DND-41 (cell line): ENCODE measurements at regions not wholly inside any gene's neighbourhood (a gene's known extent, or its start where the extent isn't known, plus 50 kb on each side); places are given as distances from the start of the nearest gene placed in this dataset.

Experiments
- ATAC-seq: fragments of 200-7000 bp; cut with Tn5 transposase; 3 replicates; pipeline ENCODE4 v1.9.1; 2021; ENCODE audit warnings: low read depth; ENCODE audit not compliant: insufficient read depth
- DNase-seq: peaks from one replicate; pipeline ENCODE4 v3.0.0-alpha.2; 2020
- H2AFZ ChIP-seq: 2 replicates; pipeline ENCODE4 v1.6.0; 2012; ENCODE audit warnings: low read depth, low read length
- H3K27ac ChIP-seq: 2 replicates; pipeline ENCODE4 v1.5.1; 2012; ENCODE audit warnings: low read length, inconsistent platforms
- H3K27me3 ChIP-seq: fragments of 200-600 bp; sonication (generic); 2 replicates; pipeline ENCODE4 v1.6.0; 2012; ENCODE audit warnings: low read length, mild to moderate bottlenecking, inconsistent platforms; ENCODE audit not compliant: insufficient read depth, poor library complexity
- H3K36me3 ChIP-seq: 2 replicates; pipeline ENCODE4 v1.5.1; 2012; ENCODE audit warnings: low read length, inconsistent platforms; ENCODE audit not compliant: insufficient read depth
- H3K4me1 ChIP-seq: 2 replicates; pipeline ENCODE4 v1.5.1; 2012; ENCODE audit warnings: mild to moderate bottlenecking, low read length; ENCODE audit not compliant: insufficient read depth
- H3K4me2 ChIP-seq: 2 replicates; pipeline ENCODE4 v1.6.0; 2012; ENCODE audit warnings: mild to moderate bottlenecking, moderate library complexity, low read length, inconsistent platforms; ENCODE audit not compliant: insufficient read depth
- H3K4me3 ChIP-seq, 2 experiments: fragments of 200-600 bp in 1 of 2; shearing (Covaris generic) in 1 of 2; 2 replicates each; pipeline ENCODE4 v1.5.1; 2012 to 2016; ENCODE audit warnings: inconsistent platforms in 2 of 2, low read length in 2 of 2, mild to moderate bottlenecking in 2 of 2, low read depth in 1 of 2, moderate library complexity in 1 of 2
- H3K79me2 ChIP-seq: 2 replicates; pipeline ENCODE4 v1.6.0; 2012; ENCODE audit warnings: low read length, inconsistent platforms; ENCODE audit not compliant: insufficient read depth
- H3K9ac ChIP-seq: 2 replicates; pipeline ENCODE4 v1.6.0; 2012; ENCODE audit warnings: low read depth, mild to moderate bottlenecking, inconsistent platforms, low read length, moderate library complexity
- H3K9me3 ChIP-seq: 2 replicates; pipeline ENCODE4 v1.5.1; 2012; ENCODE audit warnings: low read length, moderate library complexity, mild to moderate bottlenecking, inconsistent platforms; ENCODE audit not compliant: insufficient read depth, severe bottlenecking
- H4K20me1 ChIP-seq: 2 replicates; pipeline ENCODE4 v1.6.0; 2012; ENCODE audit warnings: low read length; ENCODE audit not compliant: insufficient read depth
- EZH2 ChIP-seq: IDR thresholded peaks from 3 replicates; pipeline ENCODE4 v1.6.1; 2012; ENCODE audit warnings: borderline replicate concordance, low read depth, mild to moderate bottlenecking, moderate library complexity, low read length, inconsistent platforms; ENCODE audit not compliant: severe bottlenecking
- TF ChIP-seq, protein P1 (sequence below): IDR thresholded peaks from 2 replicates; pipeline ENCODE4 v1.5.1; 2012; ENCODE audit warnings: borderline replicate concordance, low read length, moderate library complexity, mild to moderate bottlenecking; ENCODE audit not compliant: poor library complexity, severe bottlenecking; ENCODE audit errors: extremely low read depth

DNA sequence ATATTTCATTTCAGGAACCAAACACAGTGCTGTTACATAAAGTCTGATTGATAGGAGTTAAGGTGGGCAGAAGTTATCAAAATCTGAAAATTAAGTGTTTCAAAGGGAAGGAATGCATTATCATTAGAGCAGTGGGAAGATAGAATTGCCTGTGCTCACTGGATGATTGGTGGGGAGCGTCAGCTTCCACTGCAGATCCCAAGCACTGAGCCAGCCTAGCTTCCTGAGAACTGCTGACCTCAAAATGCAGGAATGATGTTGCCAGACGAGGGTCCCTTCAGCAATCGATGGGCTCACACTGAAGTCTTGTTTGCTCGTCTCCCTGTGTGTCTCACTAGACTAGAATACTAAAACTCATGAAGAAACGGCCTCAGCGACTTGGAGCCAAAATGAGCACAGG lies 110.0 kb upstream of the PHACTR1 start:
- no peaks in the 10 kb centered on the region for H3K27me3 ChIP-seq
- H3K9ac ChIP-seq = no peak overlapping the region
- no peak overlapping the region for H3K4me3 ChIP-seq
- no peak overlapping the region for H3K4me2 ChIP-seq
- ATAC-seq = no peak
- no peaks in the 10 kb centered on the region for H4K20me1 ChIP-seq
- H3K27ac ChIP-seq = no peak overlapping the region
- no peaks in the 10 kb centered on the region for H3K9me3 ChIP-seq
- no peaks in the 10 kb centered on the region for H3K4me1 ChIP-seq
- no peaks in the 10 kb centered on the region for H3K36me3 ChIP-seq
- no peak for DNase-seq
- H3K79me2 ChIP-seq = no peaks in the 10 kb centered on the region
- TF ChIP-seq, protein P1, sequence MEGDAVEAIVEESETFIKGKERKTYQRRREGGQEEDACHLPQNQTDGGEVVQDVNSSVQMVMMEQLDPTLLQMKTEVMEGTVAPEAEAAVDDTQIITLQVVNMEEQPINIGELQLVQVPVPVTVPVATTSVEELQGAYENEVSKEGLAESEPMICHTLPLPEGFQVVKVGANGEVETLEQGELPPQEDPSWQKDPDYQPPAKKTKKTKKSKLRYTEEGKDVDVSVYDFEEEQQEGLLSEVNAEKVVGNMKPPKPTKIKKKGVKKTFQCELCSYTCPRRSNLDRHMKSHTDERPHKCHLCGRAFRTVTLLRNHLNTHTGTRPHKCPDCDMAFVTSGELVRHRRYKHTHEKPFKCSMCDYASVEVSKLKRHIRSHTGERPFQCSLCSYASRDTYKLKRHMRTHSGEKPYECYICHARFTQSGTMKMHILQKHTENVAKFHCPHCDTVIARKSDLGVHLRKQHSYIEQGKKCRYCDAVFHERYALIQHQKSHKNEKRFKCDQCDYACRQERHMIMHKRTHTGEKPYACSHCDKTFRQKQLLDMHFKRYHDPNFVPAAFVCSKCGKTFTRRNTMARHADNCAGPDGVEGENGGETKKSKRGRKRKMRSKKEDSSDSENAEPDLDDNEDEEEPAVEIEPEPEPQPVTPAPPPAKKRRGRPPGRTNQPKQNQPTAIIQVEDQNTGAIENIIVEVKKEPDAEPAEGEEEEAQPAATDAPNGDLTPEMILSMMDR = no peak
- no peak for TF ChIP-seq EZH2
- H2AFZ ChIP-seq = no peak overlapping the region

DNA sequence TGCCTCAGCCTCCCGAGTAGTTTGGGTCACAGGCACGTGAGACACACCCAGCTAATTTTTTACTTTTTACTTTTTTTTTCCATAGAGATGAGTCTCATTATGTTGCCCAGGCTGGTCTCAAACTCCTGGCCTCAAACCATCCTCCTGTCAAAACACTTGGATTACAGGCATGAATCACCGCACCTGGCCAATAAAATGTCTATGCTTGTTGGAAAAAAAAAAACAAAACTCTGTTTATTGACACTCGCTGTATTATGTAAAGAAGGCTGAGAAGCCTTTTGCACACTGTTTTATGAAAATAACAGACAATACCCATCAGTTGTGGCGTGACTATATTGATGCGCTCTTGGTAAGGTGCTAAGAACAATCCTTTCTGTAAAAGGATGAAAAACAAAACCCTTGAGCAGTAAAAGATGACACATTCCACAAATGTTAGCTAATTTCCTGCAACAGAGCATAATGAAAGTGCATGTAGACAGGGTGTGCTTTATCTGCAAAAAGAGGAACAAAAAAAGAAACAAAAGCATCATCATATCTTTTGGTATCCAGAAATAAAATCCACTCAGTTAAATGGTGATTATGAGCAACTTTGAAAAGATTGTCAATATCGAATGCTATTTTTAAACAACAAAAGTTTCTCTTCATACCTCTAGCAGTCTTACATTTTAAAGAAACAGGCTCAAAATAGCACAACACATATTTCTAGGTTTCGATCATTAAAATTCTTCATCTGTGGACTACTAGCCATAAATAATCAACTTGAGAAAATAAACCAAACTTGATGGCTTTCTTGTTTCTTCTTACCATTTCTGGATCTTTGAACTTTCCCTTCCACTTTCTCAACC lies 108.3 kb upstream of the PHACTR1 start:
- H4K20me1 ChIP-seq = no peaks in the 10 kb centered on the region
- H2AFZ ChIP-seq = no peak overlapping the region
- H3K4me1 ChIP-seq = no peaks in the 10 kb centered on the region
- ATAC-seq = no peak
- no peak overlapping the region for H3K4me2 ChIP-seq
- DNase-seq = no peak
- TF ChIP-seq EZH2 = no peak
- TF ChIP-seq, protein P1 = no peak
- H3K4me3 ChIP-seq = no peak overlapping the region
- no peak overlapping the region for H3K9ac ChIP-seq
- H3K9me3 ChIP-seq = no peaks in the 10 kb centered on the region
- no peaks in the 10 kb centered on the region for H3K36me3 ChIP-seq
- peaks cover 3% of the 10 kb centered on the region for H3K27me3 ChIP-seq
- no peaks in the 10 kb centered on the region for H3K79me2 ChIP-seq
- no peak overlapping the region for H3K27ac ChIP-seq

DNA sequence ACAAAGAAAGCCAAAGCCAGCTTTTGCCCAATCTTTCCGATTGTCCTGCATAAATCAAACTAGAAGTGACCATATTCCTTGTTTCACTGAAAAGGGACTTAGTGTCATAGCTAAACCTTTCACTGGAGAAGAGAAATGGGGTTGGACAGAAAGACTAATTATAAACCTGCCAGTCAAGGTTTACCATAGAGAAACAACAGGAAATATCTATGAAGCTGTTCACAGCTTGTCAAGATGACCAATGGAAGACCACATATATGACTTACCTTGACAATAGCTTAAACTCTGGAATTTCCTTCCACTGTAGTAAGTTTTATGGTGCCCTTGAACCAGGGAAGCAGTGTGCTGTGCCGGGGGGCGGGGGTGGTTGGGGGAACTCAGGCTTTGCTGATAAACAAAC lies 107.7 kb upstream of the PHACTR1 start:
- H3K79me2 ChIP-seq = no peaks in the 10 kb centered on the region
- no peaks in the 10 kb centered on the region for H3K9me3 ChIP-seq
- H3K4me3 ChIP-seq = no peak overlapping the region
- no peak overlapping the region for H3K4me2 ChIP-seq
- no peaks in the 10 kb centered on the region for H3K36me3 ChIP-seq
- no peak overlapping the region for H2AFZ ChIP-seq
- no peak overlapping the region for H3K27ac ChIP-seq
- TF ChIP-seq, protein P1 = no peak
- TF ChIP-seq EZH2 = no peak
- no peak overlapping the region for H3K9ac ChIP-seq
- no peaks in the 10 kb centered on the region for H3K4me1 ChIP-seq
- no peaks in the 10 kb centered on the region for H4K20me1 ChIP-seq
- ATAC-seq (no peak), DNase-seq (no peak)
- H3K27me3 ChIP-seq = peaks cover 3% of the 10 kb centered on the region

DNA sequence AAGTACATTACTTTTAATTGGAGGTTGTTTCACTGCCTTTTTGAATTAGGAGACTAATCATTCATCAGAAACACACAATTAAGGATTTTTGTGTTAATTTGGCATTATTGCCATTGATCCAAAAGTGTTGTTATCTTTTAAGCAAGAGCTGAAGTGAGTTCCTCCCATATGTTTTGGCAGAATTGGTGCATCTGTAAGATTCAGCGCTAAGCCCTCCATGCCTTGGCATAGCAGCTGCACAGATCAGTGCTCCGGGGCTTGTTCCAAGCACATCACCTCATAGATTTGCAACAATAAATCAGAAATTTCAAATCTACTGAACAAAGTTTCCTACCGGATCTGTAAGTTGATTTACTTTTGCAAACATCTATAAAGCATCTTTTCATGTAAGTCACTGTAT lies 106.8 kb upstream of the PHACTR1 start:
- Histone ChIP-seq H4K20me1 (no peaks in the 10 kb centered on the region), H3K9ac (no peak overlapping the region), H3K9me3 (no peaks in the 10 kb centered on the region), H3K4me1 (no peaks in the 10 kb centered on the region), H3K4me2 (no peak overlapping the region), H3K79me2 (no peaks in the 10 kb centered on the region), H3K4me3 (no peak overlapping the region), H3K36me3 (no peaks in the 10 kb centered on the region), H2AFZ (no peak overlapping the region), H3K27ac (no peak overlapping the region), H3K27me3 (peaks cover 3% of the 10 kb centered on the region)
- TF ChIP-seq EZH2 = no peak
- TF ChIP-seq, protein P1 = no peak
- DNase-seq (no peak), ATAC-seq (no peak)
